ENCODE measurements at regions not wholly inside any gene's neighbourhood (a gene's known extent, or its start where the extent isn't known, plus 50 kb on each side); places are given as distances from the start of the nearest gene placed in this dataset.

- ChIA-PET POLR2A (ENCODE audit: partially characterized antibody) (no interaction called here), CTCF (ENCODE audit: partially characterized antibody) (no interaction called here)
- Histone ChIP-seq H3K4me3 (ENCODE audit: low read length in 2 of 2) (no peak overlapping the region), H3K36me3 (ENCODE audit: insufficient read depth, low read length) (no peaks in the 10 kb centered on the region), H3K27ac (ENCODE audit: low read depth, low read length) (no peak overlapping the region), H3K9me3 (ENCODE audit: control insufficient read depth in 1 of 2, low read length in 2 of 2) (no peaks in the 10 kb centered on the region), H3K27me3 (ENCODE audit: insufficient read depth, low read length) (no peaks in the 10 kb centered on the region), H3K4me1 (ENCODE audit: insufficient read depth, low read length) (no peaks in the 10 kb centered on the region)
- Mint-ChIP-seq H3K27me3 (peaks cover 4 to 6% of the 10 kb centered on the region in 2 donors), H3K27ac (no peak overlapping the region), H3K4me3 (no peak overlapping the region), H3K36me3 (no peaks in the 10 kb centered on the region), H3K9me3 (no peaks in the 10 kb centered on the region), H3K4me1 (no peaks in the 10 kb centered on the region)
- intact Hi-C loops (cut with micrococcal nuclease), result no loop called here
- no peak for DNase-seq
Observed at GRCh38 chr3:72213296-72214065, 428.5 kb upstream of the PROK2 start.

- no peaks in the 10 kb centered on the region for H3K36me3 Mint-ChIP-seq
- Histone ChIP-seq H3K4me1 (ENCODE audit: insufficient read depth, low read length) (no peaks in the 10 kb centered on the region), H3K4me3 (ENCODE audit: low read length in 2 of 2) (no peak overlapping the region), H3K36me3 (ENCODE audit: insufficient read depth, low read length) (no peaks in the 10 kb centered on the region), H3K27me3 (ENCODE audit: insufficient read depth, low read length) (no peaks in the 10 kb centered on the region), H3K27ac (ENCODE audit: low read depth, low read length) (no peak overlapping the region), H3K9me3 (ENCODE audit: control insufficient read depth in 1 of 2, low read length in 2 of 2) (no peaks in the 10 kb centered on the region)
- no peaks in the 10 kb centered on the region for H3K9me3 Mint-ChIP-seq
- H3K27ac Mint-ChIP-seq, result no peak overlapping the region
- H3K4me1 Mint-ChIP-seq, result no peaks in the 10 kb centered on the region
- no peak overlapping the region for H3K4me3 Mint-ChIP-seq
- no peak for DNase-seq
- CTCF ChIA-PET (ENCODE audit: partially characterized antibody), result no interaction called here
- intact Hi-C loops (cut with micrococcal nuclease), result no loop called here
- peaks cover 4 to 6% of the 10 kb centered on the region in 2 donors for H3K27me3 Mint-ChIP-seq
- POLR2A ChIA-PET (ENCODE audit: partially characterized antibody), result no interaction called here
Observed at GRCh38 chr3:72212396-72212795, 427.4 kb upstream of the PROK2 start.

- H3K4me1 Mint-ChIP-seq, result no peaks in the 10 kb centered on the region
- H3K4me1 ChIP-seq (ENCODE audit: insufficient read depth, low read length), result no peaks in the 10 kb centered on the region
- CTCF ChIA-PET (ENCODE audit: partially characterized antibody), result no interaction called here
- peaks cover 1 to 2% of the 10 kb centered on the region in 2 donors for H3K27me3 Mint-ChIP-seq
- DNase-seq, result no peak
- no peaks in the 10 kb centered on the region for H3K36me3 Mint-ChIP-seq
- intact Hi-C loops (cut with micrococcal nuclease), result no loop called here
- no peak overlapping the region for H3K4me3 ChIP-seq (ENCODE audit: low read length in 2 of 2)
- H3K27me3 ChIP-seq (ENCODE audit: insufficient read depth, low read length), result no peaks in the 10 kb centered on the region
- no peak overlapping the region for H3K27ac Mint-ChIP-seq
- no peaks in the 10 kb centered on the region for H3K9me3 Mint-ChIP-seq
- POLR2A ChIA-PET (ENCODE audit: partially characterized antibody), result no interaction called here
- no peak overlapping the region for H3K4me3 Mint-ChIP-seq
- no peak overlapping the region for H3K27ac ChIP-seq (ENCODE audit: low read depth, low read length)
- H3K36me3 ChIP-seq (ENCODE audit: insufficient read depth, low read length), result no peaks in the 10 kb centered on the region
- H3K9me3 ChIP-seq (ENCODE audit: control insufficient read depth in 1 of 2, low read length in 2 of 2), result no peaks in the 10 kb centered on the region
Observed at GRCh38 chr3:72210261-72210660, 425.3 kb upstream of the PROK2 start.

DNA sequence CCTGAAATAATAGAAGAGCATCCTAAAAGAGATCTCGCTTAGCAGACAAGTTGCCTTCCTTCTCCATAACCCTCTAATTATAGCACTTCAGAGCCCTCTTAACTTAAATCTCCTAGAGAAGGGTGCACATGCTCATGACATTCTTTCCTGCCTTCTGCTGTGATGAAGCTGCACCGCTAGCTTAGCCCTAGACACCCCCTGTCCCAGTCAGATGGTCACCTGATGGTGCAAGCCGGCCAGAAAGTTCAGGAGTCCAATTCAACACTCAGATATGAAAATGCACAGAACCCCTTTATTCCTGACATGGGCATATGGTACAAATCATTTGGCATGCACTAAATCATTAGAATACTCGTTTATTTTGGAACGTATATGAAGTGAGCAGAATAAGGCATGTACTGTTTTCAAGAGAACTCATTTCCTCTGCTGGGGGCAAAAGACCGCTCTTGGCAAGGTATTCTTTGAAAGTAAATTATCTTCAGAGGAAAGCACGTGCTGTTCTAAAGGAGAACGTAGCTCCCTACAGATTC, 420.4 kb upstream of the PROK2 start:
- Histone ChIP-seq H3K9me3 (ENCODE audit: control insufficient read depth in 1 of 2, low read length in 2 of 2) (peaks cover 0 to 6% of the 10 kb centered on the region in 2 donors), H3K4me3 (ENCODE audit: low read length in 2 of 2) (no peak overlapping the region), H3K27ac (ENCODE audit: low read depth, low read length) (no peak overlapping the region), H3K4me1 (ENCODE audit: insufficient read depth, low read length) (no peaks in the 10 kb centered on the region), H3K36me3 (ENCODE audit: insufficient read depth, low read length) (no peaks in the 10 kb centered on the region), H3K27me3 (ENCODE audit: insufficient read depth, low read length) (no peaks in the 10 kb centered on the region)
- DNase-seq, result no peak
- peaks cover 6 to 11% of the 10 kb centered on the region in 2 donors for H3K27me3 Mint-ChIP-seq
- H3K27ac Mint-ChIP-seq, result no peak overlapping the region
- intact Hi-C loops (cut with micrococcal nuclease), result no loop called here
- CTCF ChIA-PET (ENCODE audit: partially characterized antibody), result no interaction called here
- POLR2A ChIA-PET (ENCODE audit: partially characterized antibody), result no interaction called here
- H3K9me3 Mint-ChIP-seq, result peaks cover 0 to 17% (median 9%) of the 10 kb centered on the region in 8 donors
- no peak overlapping the region for H3K4me3 Mint-ChIP-seq
- H3K36me3 Mint-ChIP-seq, result peaks cover 0 to 3% of the 10 kb centered on the region in 2 donors
- no peaks in the 10 kb centered on the region for H3K4me1 Mint-ChIP-seq

DNA sequence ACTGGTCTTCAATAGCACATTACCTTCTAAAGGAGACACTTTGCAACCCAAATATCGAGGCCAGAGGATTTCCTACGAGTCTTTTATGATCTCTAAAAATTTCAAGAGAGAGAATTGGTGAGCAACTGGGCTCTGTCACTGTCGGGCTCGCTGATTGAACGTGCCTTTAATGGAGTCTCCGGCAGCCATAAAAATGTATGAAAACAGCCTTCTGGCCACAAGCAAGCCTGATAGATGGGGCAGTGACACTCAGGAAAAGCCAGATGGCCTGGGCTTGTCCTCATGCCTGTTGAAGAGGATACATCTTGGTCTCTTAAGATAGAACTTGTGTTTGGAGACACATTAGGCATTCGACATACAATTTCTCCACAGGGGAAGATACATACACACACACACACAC, 419.5 kb upstream of the PROK2 start:
- Mint-ChIP-seq H3K27me3 (peaks cover 11% of the 10 kb centered on the region in 2 donors), H3K4me3 (no peak overlapping the region), H3K4me1 (no peaks in the 10 kb centered on the region), H3K36me3 (peaks cover 3% of the 10 kb centered on the region in 2 donors), H3K9me3 (peaks cover 4 to 26% (median 16%) of the 10 kb centered on the region in 8 donors), H3K27ac (no peak overlapping the region)
- Histone ChIP-seq H3K9me3 (ENCODE audit: control insufficient read depth in 1 of 2, low read length in 2 of 2) (peaks cover 0 to 6% of the 10 kb centered on the region in 2 donors), H3K27ac (ENCODE audit: low read depth, low read length) (no peak overlapping the region), H3K4me1 (ENCODE audit: insufficient read depth, low read length) (no peaks in the 10 kb centered on the region), H3K36me3 (ENCODE audit: insufficient read depth, low read length) (no peaks in the 10 kb centered on the region), H3K4me3 (ENCODE audit: low read length in 2 of 2) (no peak overlapping the region), H3K27me3 (ENCODE audit: insufficient read depth, low read length) (no peaks in the 10 kb centered on the region)
- ChIA-PET CTCF (ENCODE audit: partially characterized antibody) (no interaction called here), POLR2A (ENCODE audit: partially characterized antibody) (no interaction called here)
- intact Hi-C loops (cut with micrococcal nuclease), result no loop called here
- DNase-seq, result no peak

DNA sequence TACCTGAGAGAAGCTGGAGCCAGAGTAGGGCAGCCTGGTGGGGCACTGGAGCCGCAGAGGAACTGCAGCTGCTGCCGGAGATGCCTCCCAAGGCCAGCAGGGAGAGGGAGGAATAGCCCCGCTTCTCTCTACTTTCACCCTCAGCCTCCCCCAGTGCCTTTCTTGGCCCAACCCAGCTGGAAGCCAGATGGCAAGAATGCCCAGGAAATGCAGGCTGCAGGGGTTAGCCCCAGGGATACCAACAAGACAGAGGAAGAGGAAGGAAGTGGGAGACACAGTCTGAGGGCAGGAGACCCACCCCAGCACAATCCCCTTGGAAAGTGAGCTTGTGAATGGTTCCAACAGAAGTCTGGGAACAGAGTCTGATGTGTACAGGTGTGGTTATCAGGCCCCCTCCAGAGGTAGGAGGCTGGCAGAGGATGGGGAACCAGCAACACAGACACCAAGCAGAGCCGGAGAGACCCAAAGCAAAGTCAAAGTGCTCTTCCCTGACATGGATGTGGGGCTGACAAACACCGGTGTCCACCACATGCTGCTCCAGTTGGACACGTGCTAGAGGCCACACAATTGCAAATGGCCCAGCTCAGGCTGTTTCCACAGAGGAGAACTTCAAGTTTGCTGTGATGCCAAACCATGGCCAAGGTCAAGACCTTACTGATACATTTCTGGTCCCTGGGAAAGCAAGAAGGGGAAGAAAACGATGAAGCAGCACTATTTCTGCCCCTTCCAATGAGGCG, 418.8 kb upstream of the PROK2 start:
- Mint-ChIP-seq H3K27me3 (peaks cover 13 to 14% of the 10 kb centered on the region in 2 donors), H3K36me3 (peaks cover 3% of the 10 kb centered on the region in 2 donors), H3K9me3 (peaks cover 4 to 27% (median 16%) of the 10 kb centered on the region in 8 donors), H3K4me1 (no peaks in the 10 kb centered on the region), H3K4me3 (no peak overlapping the region), H3K27ac (no peak overlapping the region)
- Histone ChIP-seq H3K36me3 (ENCODE audit: insufficient read depth, low read length) (no peaks in the 10 kb centered on the region), H3K27me3 (ENCODE audit: insufficient read depth, low read length) (no peaks in the 10 kb centered on the region), H3K4me3 (ENCODE audit: low read length in 2 of 2) (no peak overlapping the region), H3K4me1 (ENCODE audit: insufficient read depth, low read length) (no peaks in the 10 kb centered on the region), H3K27ac (ENCODE audit: low read depth, low read length) (no peak overlapping the region), H3K9me3 (ENCODE audit: control insufficient read depth in 1 of 2, low read length in 2 of 2) (peaks cover 0 to 6% of the 10 kb centered on the region in 2 donors)
- CTCF ChIA-PET (ENCODE audit: partially characterized antibody), result no interaction called here
- no peak for DNase-seq
- POLR2A ChIA-PET (ENCODE audit: partially characterized antibody), result no interaction called here
- intact Hi-C loops (cut with micrococcal nuclease), result no loop called here

DNA sequence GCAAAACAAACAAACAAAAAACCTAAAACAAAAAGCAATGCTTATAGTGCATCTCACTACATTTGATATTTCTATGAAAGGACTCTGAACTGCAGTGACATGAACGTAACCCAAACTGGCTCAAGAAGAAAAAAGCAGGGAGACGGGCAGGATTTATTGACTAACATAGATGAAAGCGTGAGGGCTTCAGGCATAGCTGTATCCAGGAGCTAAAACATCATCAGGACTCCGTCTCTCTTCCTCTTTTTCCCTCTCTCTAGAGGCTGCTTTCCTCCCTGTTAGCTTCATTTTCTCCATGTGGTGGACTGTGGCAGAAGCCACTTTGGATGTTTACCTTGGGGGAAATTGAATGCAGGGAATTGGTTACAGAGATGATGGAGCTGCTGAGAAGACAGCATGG, 418.2 kb upstream of the PROK2 start:
- Histone ChIP-seq H3K27me3 (ENCODE audit: insufficient read depth, low read length) (no peaks in the 10 kb centered on the region), H3K27ac (ENCODE audit: low read depth, low read length) (no peak overlapping the region), H3K9me3 (ENCODE audit: control insufficient read depth in 1 of 2, low read length in 2 of 2) (peaks cover 0 to 6% of the 10 kb centered on the region in 2 donors), H3K36me3 (ENCODE audit: insufficient read depth, low read length) (no peaks in the 10 kb centered on the region), H3K4me1 (ENCODE audit: insufficient read depth, low read length) (no peaks in the 10 kb centered on the region), H3K4me3 (ENCODE audit: low read length in 2 of 2) (no peak overlapping the region)
- intact Hi-C loops (cut with micrococcal nuclease), result no loop called here
- no peak overlapping the region for H3K4me3 Mint-ChIP-seq
- no peaks in the 10 kb centered on the region for H3K4me1 Mint-ChIP-seq
- CTCF ChIA-PET (ENCODE audit: partially characterized antibody), result no interaction called here
- peaks cover 4 to 27% (median 16%) of the 10 kb centered on the region in 8 donors for H3K9me3 Mint-ChIP-seq
- H3K36me3 Mint-ChIP-seq, result peaks cover 3% of the 10 kb centered on the region in 2 donors
- POLR2A ChIA-PET (ENCODE audit: partially characterized antibody), result no interaction called here
- no peak overlapping the region for H3K27ac Mint-ChIP-seq
- DNase-seq, result no peak
- H3K27me3 Mint-ChIP-seq, result peaks cover 13 to 14% of the 10 kb centered on the region in 2 donors

Measured in CD4-positive, alpha-beta memory T cell (primary cell).